H9 (cell line): ENCODE measurements at regions not wholly inside any gene's neighbourhood (a gene's known extent, or its start where the extent isn't known, plus 50 kb on each side); places are given as distances from the start of the nearest gene placed in this dataset.

Experiments used
- DNase-seq: peaks from one replicate; pipeline ENCODE4 v3.0.0-alpha.2; 2017
- H2AFZ ChIP-seq: one replicate; pipeline ENCODE4 v1.6.1; 2013; ENCODE audit warnings: mild to moderate bottlenecking, low read length, control low read depth, moderate library complexity
- H2AK5ac ChIP-seq: 2 replicates; pipeline ENCODE4 v1.6.1; 2013; ENCODE audit warnings: low read length, control low read depth, mixed read lengths; ENCODE audit not compliant: insufficient read length
- H2BK120ac ChIP-seq: one replicate; pipeline ENCODE4 v1.6.1; 2013; ENCODE audit warnings: low read depth, mild to moderate bottlenecking, low read length, control low read depth, inconsistent platforms; ENCODE audit not compliant: poor library complexity, severe bottlenecking
- H2BK12ac ChIP-seq: 2 replicates; pipeline ENCODE4 v1.6.1; 2013; ENCODE audit warnings: low read length, control low read depth, mixed read lengths, low read depth; ENCODE audit not compliant: insufficient read length
- H2BK15ac ChIP-seq: 2 replicates; pipeline ENCODE4 v1.6.1; 2013; ENCODE audit warnings: low read depth, low read length, control low read depth
- H2BK20ac ChIP-seq: one replicate; pipeline ENCODE4 v1.6.1; 2013; ENCODE audit warnings: low read depth, mild to moderate bottlenecking, low read length, control low read depth, inconsistent platforms; ENCODE audit not compliant: poor library complexity, severe bottlenecking
- H2BK5ac ChIP-seq: 2 replicates; pipeline ENCODE4 v1.6.1; 2013; ENCODE audit warnings: low read length, control low read depth, mixed read lengths; ENCODE audit not compliant: insufficient read length
- H3K14ac ChIP-seq: 2 replicates; pipeline ENCODE4 v1.6.1; 2013; ENCODE audit warnings: low read length, control low read depth; ENCODE audit not compliant: insufficient read depth
- H3K18ac ChIP-seq: 2 replicates; pipeline ENCODE4 v1.6.1; 2013; ENCODE audit warnings: low read depth, mild to moderate bottlenecking, mixed read lengths, low read length, control low read depth; ENCODE audit not compliant: insufficient read length
- H3K23ac ChIP-seq: 2 replicates; pipeline ENCODE4 v1.6.1; 2013; ENCODE audit warnings: low read length, control low read depth, mixed read lengths, low read depth; ENCODE audit not compliant: insufficient read length
- H3K23me2 ChIP-seq: 2 replicates; pipeline ENCODE4 v1.6.1; 2013; ENCODE audit warnings: low read depth, mild to moderate bottlenecking, mixed read lengths, low read length, control low read depth; ENCODE audit not compliant: insufficient read length, poor library complexity, severe bottlenecking
- H3K27ac ChIP-seq: 2 replicates; pipeline ENCODE4 v1.5.1; 2013; ENCODE audit warnings: low read length, control low read depth, mixed read lengths, low read depth; ENCODE audit not compliant: insufficient read length
- H3K27me3 ChIP-seq: 2 replicates; pipeline ENCODE4 v1.6.1; 2013; ENCODE audit warnings: low read length, control low read depth, inconsistent platforms; ENCODE audit not compliant: insufficient read depth
- H3K4ac ChIP-seq: 2 replicates; pipeline ENCODE4 v1.6.1; 2013; ENCODE audit warnings: low read depth, mild to moderate bottlenecking, control low read depth, inconsistent platforms, low read length, moderate library complexity
- H3K4me1 ChIP-seq: 2 replicates; pipeline ENCODE4 v1.6.1; 2013; ENCODE audit warnings: low read length, control low read depth, inconsistent platforms; ENCODE audit not compliant: insufficient read depth
- H3K4me2 ChIP-seq: 2 replicates; pipeline ENCODE4 v1.6.1; 2013; ENCODE audit warnings: low read length, control low read depth, mixed read lengths; ENCODE audit not compliant: insufficient read length, insufficient read depth
- H3K56ac ChIP-seq: 2 replicates; pipeline ENCODE4 v1.6.1; 2013; ENCODE audit warnings: low read depth, mild to moderate bottlenecking, mixed read lengths, low read length, control low read depth; ENCODE audit not compliant: insufficient read length
- H3K79me1 ChIP-seq: 2 replicates; pipeline ENCODE4 v1.6.1; 2013; ENCODE audit warnings: low read depth, mild to moderate bottlenecking, moderate library complexity, low read length, control low read depth, inconsistent platforms; ENCODE audit not compliant: insufficient read depth, poor library complexity, severe bottlenecking
- H3K79me2 ChIP-seq: 2 replicates; pipeline ENCODE4 v1.6.1; 2013; ENCODE audit warnings: low read length, control low read depth, inconsistent platforms; ENCODE audit not compliant: insufficient read depth
- H3K9ac ChIP-seq: 2 replicates; pipeline ENCODE4 v1.6.1; 2013; ENCODE audit warnings: low read length, control low read depth, mixed read lengths; ENCODE audit not compliant: insufficient read length; ENCODE audit errors: extremely low read depth
- H3K9me3 ChIP-seq: one replicate; pipeline ENCODE4 v1.6.1; 2013; ENCODE audit warnings: low read depth, low read length, inconsistent platforms; ENCODE audit not compliant: control insufficient read depth
- H3T11ph ChIP-seq: one replicate; pipeline ENCODE4 v1.6.1; 2013; ENCODE audit warnings: mild to moderate bottlenecking, low read length, control low read depth, inconsistent platforms
- H4K20me1 ChIP-seq: one replicate; pipeline ENCODE4 v1.6.1; 2013; ENCODE audit not compliant: control insufficient read depth, insufficient read length, insufficient read depth
- H4K5ac ChIP-seq: 2 replicates; pipeline ENCODE4 v1.6.1; 2013; ENCODE audit warnings: low read depth, mild to moderate bottlenecking, mixed read lengths, low read length, control low read depth; ENCODE audit not compliant: insufficient read length
- H4K8ac ChIP-seq: replicated peaks from 2 replicates; pipeline ENCODE4 v1.6.1; 2013; ENCODE audit warnings: low read length, control low read depth, mixed read lengths, low read depth; ENCODE audit not compliant: insufficient read length
- H4K91ac ChIP-seq: 2 replicates; pipeline ENCODE4 v1.6.1; 2013; ENCODE audit warnings: low read depth, mild to moderate bottlenecking, moderate library complexity, mixed read lengths, low read length, control low read depth; ENCODE audit not compliant: insufficient read length
- H3K27ac Mint-ChIP-seq, 3 experiments: 2 replicates in 2 of 3; 3 replicates in 1 of 3; pipeline ENCODE4 v1.8.0; 2020 to 2021; ENCODE audit warnings: mixed read lengths in 3 of 3, mild to moderate bottlenecking in 1 of 3, moderate library complexity in 1 of 3
- H3K27me3 Mint-ChIP-seq: 2 replicates; pipeline ENCODE4 v1.8.0; 2021; ENCODE audit warnings: low read depth, mild to moderate bottlenecking, moderate library complexity, mixed read lengths
- H3K36me3 Mint-ChIP-seq, 3 experiments: 2 replicates in 2 of 3; 3 replicates in 1 of 3; pipeline ENCODE4 v1.8.0; 2020 to 2021; ENCODE audit warnings: low read depth in 3 of 3, mixed read lengths in 3 of 3; ENCODE audit not compliant: insufficient read depth in 1 of 3
- H3K4me1 Mint-ChIP-seq, 2 experiments: 2 replicates each; pipeline ENCODE4 v1.8.0; 2020; ENCODE audit warnings: mixed read lengths in 2 of 2
- H3K4me3 Mint-ChIP-seq, 2 experiments: 2 replicates in 1 of 2; 3 replicates in 1 of 2; pipeline ENCODE4 v1.8.0; 2020 to 2021; ENCODE audit warnings: mild to moderate bottlenecking in 2 of 2, mixed read lengths in 2 of 2, moderate library complexity in 1 of 2
- H3K9me3 Mint-ChIP-seq, 2 experiments: 2 replicates in 1 of 2; 3 replicates in 1 of 2; pipeline ENCODE4 v1.8.0; 2020; ENCODE audit warnings: mild to moderate bottlenecking in 2 of 2, mixed read lengths in 2 of 2, moderate library complexity in 1 of 2
- CTCF ChIP-seq: fragments of 200-600 bp; sonication (generic); conservative IDR thresholded peaks from 3 replicates; pipeline ENCODE4 v1.8.0; 2021; ENCODE audit warnings: antibody characterized with exemption, mild to moderate bottlenecking
- WGBS: extraction: QIAGEN DNeasy Blood & Tissue Kit; methylation state at CpG from one replicate; pipeline ENCODE4 v1.1.7; 2013; ENCODE audit warnings: missing lambda C conversion rate, low lambda C conversion rate, mixed read lengths; ENCODE audit not compliant: insufficient read length; ENCODE audit errors: extremely low coverage; 5-methylcytosine and 5-hydroxymethylcytosine counted together

- no peak overlapping the region for H2BK5ac ChIP-seq
- H3K9ac ChIP-seq, result no peak overlapping the region
- H3K27ac Mint-ChIP-seq, result no peak overlapping the region
- H3K4me2 ChIP-seq, result no peak overlapping the region
- no peak for TF ChIP-seq CTCF
- H3K23ac ChIP-seq, result no peak overlapping the region
- no peak overlapping the region for H3K4me3 Mint-ChIP-seq
- no peak overlapping the region for H2BK20ac ChIP-seq
- H2AK5ac ChIP-seq, result no peak overlapping the region
- no peaks in the 10 kb centered on the region for H3K79me1 ChIP-seq
- no peak overlapping the region for H3K56ac ChIP-seq
- no peak overlapping the region for H4K8ac ChIP-seq
- no peak overlapping the region for H3K14ac ChIP-seq
- no peak overlapping the region for H4K5ac ChIP-seq
- H3K9me3 ChIP-seq, result peaks cover under 1% of the 10 kb centered on the region
- H3K9me3 Mint-ChIP-seq, result no peaks in the 10 kb centered on the region
- H3K27ac ChIP-seq, result no peak overlapping the region
- H2BK12ac ChIP-seq, result no peak overlapping the region
- H2BK15ac ChIP-seq, result no peak overlapping the region
- no peak overlapping the region for H2AFZ ChIP-seq
- no peak overlapping the region for H3K18ac ChIP-seq
- H3K79me2 ChIP-seq, result no peaks in the 10 kb centered on the region
- no peaks in the 10 kb centered on the region for H3K27me3 ChIP-seq
- H3K4ac ChIP-seq, result no peak overlapping the region
- no CpG with 5 or more reads among the region's 4 CpGs for WGBS
- H3K4me1 Mint-ChIP-seq, result no peaks in the 10 kb centered on the region
- H4K20me1 ChIP-seq, result no peaks in the 10 kb centered on the region
- no peaks in the 10 kb centered on the region for H3K36me3 Mint-ChIP-seq
- H3T11ph ChIP-seq, result no peak overlapping the region
- H3K4me1 ChIP-seq, result no peaks in the 10 kb centered on the region
- H4K91ac ChIP-seq, result no peak overlapping the region
- no peaks in the 10 kb centered on the region for H3K23me2 ChIP-seq
- H2BK120ac ChIP-seq, result no peak overlapping the region
- no peaks in the 10 kb centered on the region for H3K27me3 Mint-ChIP-seq
- no peak for DNase-seq
These were observed 172.6 kb upstream of the BET1 start for GRCh38 chr7:94176694-94177200.
